ENCODE measurements at regions not wholly inside any gene's neighbourhood (a gene's known extent, or its start where the extent isn't known, plus 50 kb on each side); places are given as distances from the start of the nearest gene placed in this dataset.

GRCh38 chr4:26004290-26004689, 90.3 kb downstream of the SMIM20 start:
- TF ChIP-seq GLIS3 (CRISPR knock-in tag; IDR thresholded peaks at IDR 0.05) (no peak), ISL1 (CRISPR knock-in tag; IDR thresholded peaks at IDR 0.05) (no peak), POU6F1 (CRISPR knock-in tag; IDR thresholded peaks at IDR 0.05; ENCODE audit: borderline replicate concordance, low read depth) (no peak), ESRRG (CRISPR knock-in tag; IDR thresholded peaks at IDR 0.05) (no peak)
- no peak for ATAC-seq

- ATAC-seq, result no peak
- TF ChIP-seq ISL1 (CRISPR knock-in tag; IDR thresholded peaks at IDR 0.05) (no peak), TOX (CRISPR knock-in tag; IDR thresholded peaks at IDR 0.05; ENCODE audit: borderline replicate concordance) (no peak), TSHZ2 (CRISPR knock-in tag; IDR thresholded peaks at IDR 0.05) (no peak), PPARA (CRISPR knock-in tag; IDR thresholded peaks at IDR 0.05; ENCODE audit: borderline replicate concordance) (no peak)
Observed at GRCh38 chr4:26005764-26006163, 91.7 kb downstream of the SMIM20 start.

DNA sequence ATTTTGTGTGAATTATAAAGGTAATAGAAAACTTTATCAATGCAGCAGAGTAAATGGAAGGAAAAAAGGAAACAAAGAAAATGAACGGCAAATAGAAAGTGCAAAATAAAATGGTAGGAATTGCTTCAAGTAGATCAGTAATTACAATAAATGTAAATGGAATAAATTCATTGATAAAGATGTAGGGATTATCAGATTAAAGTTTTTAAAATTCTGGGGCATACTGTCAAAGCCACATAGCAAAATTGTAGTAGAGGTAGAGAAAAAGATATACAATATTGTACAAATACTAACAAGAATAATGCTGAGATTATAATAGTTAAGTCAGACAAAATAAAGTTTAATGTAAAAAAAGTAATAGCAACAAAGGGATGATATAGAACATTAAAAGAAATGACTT, 94.7 kb downstream of the SMIM20 start:
- ATAC-seq, result no peak
- TF ChIP-seq ISL1 (CRISPR knock-in tag; IDR thresholded peaks at IDR 0.05) (no peak), CSDC2 (CRISPR knock-in tag; IDR thresholded peaks at IDR 0.05) (no peak), ZNF8 (CRISPR knock-in tag; IDR thresholded peaks at IDR 0.05) (no peak)

- TF ChIP-seq POU6F1 (CRISPR knock-in tag; IDR thresholded peaks at IDR 0.05; ENCODE audit: borderline replicate concordance, low read depth) (no peak), ISL1 (CRISPR knock-in tag; IDR thresholded peaks at IDR 0.05) (no peak), TCF4 (CRISPR knock-in tag; IDR thresholded peaks at IDR 0.05; ENCODE audit: borderline replicate concordance) (no peak), ZNF70 (CRISPR knock-in tag; IDR thresholded peaks at IDR 0.05) (no peak), TOX (CRISPR knock-in tag; IDR thresholded peaks at IDR 0.05; ENCODE audit: borderline replicate concordance) (no peak)
- no peak for ATAC-seq
Observed at GRCh38 chr4:26009502-26009901, 95.5 kb downstream of the SMIM20 start.

- TF ChIP-seq BACH2 (CRISPR knock-in tag; IDR thresholded peaks at IDR 0.05; ENCODE audit: borderline replicate concordance) (no peak), ESRRG (CRISPR knock-in tag; IDR thresholded peaks at IDR 0.05) (no peak), ZFP30 (CRISPR knock-in tag; IDR thresholded peaks at IDR 0.05) (no peak), ISL1 (CRISPR knock-in tag; IDR thresholded peaks at IDR 0.05) (no peak), SNAI2 (CRISPR knock-in tag; IDR thresholded peaks at IDR 0.05) (no peak), ZNF8 (CRISPR knock-in tag; IDR thresholded peaks at IDR 0.05) (no peak), TOX (CRISPR knock-in tag; IDR thresholded peaks at IDR 0.05; ENCODE audit: borderline replicate concordance) (no peak), RARB (CRISPR knock-in tag; IDR thresholded peaks at IDR 0.05) (no peak), POU6F1 (CRISPR knock-in tag; IDR thresholded peaks at IDR 0.05; ENCODE audit: borderline replicate concordance, low read depth) (no peak), OSR1 (CRISPR knock-in tag; IDR thresholded peaks at IDR 0.05) (no peak), TSHZ2 (CRISPR knock-in tag; IDR thresholded peaks at IDR 0.05) (no peak), CSRNP3 (CRISPR knock-in tag; IDR thresholded peaks at IDR 0.05) (no peak), ZC3H10 (CRISPR knock-in tag; IDR thresholded peaks at IDR 0.05) (no peak), PATZ1 (CRISPR knock-in tag; IDR thresholded peaks at IDR 0.05; ENCODE audit: borderline replicate concordance) (no peak), CSDC2 (CRISPR knock-in tag; IDR thresholded peaks at IDR 0.05) (no peak), TCF4 (CRISPR knock-in tag; IDR thresholded peaks at IDR 0.05; ENCODE audit: borderline replicate concordance) (no peak)
- no peak for ATAC-seq
Observed at GRCh38 chr4:26010304-26010703, 96.3 kb downstream of the SMIM20 start.
